ENCODE measurements at regions not wholly inside any gene's neighbourhood (a gene's known extent, or its start where the extent isn't known, plus 50 kb on each side); places are given as distances from the start of the nearest gene placed in this dataset.

DNA sequence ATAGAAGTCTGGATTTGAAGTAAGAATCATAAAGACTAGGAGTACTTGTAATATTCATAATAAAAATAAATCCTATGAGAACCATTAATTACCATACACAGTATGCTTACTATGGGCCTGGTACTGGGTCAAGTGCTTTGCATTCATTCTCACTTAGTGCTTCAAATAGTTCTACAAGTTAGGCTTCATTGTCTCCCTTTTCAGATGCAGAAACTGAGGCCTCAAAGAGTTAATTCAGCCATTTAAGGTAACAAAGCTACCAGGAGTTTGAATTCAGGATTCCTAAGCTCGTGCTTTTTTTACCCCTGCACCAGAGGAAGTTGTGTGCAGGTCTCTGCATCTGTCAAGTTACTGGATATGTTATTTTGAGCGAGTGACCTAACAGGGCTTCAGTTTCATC lies 1098.4 kb upstream of the EEF2KMT start:
- no peak for DNase-seq (ENCODE audit: low spot score)

DNA sequence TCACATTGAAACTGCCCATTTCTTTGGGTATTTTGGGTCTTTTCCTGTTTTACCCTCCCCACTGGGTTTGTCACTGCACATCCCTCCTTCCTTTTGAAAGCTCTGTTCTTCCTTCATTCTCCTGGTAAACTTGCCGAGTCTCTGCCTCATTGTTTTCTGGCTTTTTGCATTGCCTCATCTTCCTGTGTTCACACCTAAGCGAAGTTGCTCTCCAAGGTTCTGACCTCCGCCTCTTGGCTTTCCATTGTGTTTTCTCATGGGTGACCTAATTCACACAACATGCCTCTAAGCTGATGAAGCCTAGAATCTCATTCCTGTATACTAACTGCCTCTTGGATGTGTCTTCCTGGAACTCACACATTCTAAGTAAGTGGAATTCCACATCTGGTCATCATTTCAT lies 1096.1 kb upstream of the EEF2KMT start:
- no peak for DNase-seq (ENCODE audit: low spot score)

DNA sequence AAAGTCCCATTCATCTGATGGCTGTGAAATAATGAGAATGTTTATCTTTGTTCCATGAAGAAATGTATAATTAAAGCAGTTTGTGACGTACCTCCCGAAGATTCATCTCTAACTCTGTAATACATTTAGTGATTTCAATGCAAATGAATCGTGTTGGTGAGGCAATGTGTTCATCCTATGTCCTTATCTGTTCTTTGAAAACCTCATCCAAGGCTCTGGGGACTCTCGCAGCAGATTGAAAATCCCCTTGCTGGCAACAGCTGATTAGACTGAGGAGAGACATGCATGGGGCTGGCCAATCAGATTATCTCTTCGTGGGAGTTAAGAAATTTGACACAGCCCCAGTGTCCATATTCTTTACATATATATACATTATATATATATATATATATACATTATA lies 1095.4 kb upstream of the EEF2KMT start:
- no peak for DNase-seq (ENCODE audit: low spot score)

DNA sequence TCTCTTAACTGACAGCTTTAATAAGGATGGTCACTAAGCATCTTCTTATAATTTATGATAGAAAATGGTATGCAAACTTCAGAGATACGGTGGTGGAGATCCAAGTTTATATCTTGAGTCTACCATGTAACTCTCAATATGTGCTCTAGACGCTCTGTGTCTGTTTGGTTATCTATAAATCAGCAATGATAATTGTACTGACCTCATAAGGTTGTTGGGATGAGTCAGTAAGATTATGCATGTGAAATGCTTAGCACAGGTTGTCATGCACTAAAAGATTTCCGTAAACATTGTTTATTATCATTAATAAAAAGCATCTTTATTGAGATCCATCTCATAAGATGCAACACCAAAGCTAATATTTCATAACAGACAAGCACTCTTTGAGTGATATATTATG lies 1094.9 kb upstream of the EEF2KMT start:
- no peak for DNase-seq (ENCODE audit: low spot score)

DNA sequence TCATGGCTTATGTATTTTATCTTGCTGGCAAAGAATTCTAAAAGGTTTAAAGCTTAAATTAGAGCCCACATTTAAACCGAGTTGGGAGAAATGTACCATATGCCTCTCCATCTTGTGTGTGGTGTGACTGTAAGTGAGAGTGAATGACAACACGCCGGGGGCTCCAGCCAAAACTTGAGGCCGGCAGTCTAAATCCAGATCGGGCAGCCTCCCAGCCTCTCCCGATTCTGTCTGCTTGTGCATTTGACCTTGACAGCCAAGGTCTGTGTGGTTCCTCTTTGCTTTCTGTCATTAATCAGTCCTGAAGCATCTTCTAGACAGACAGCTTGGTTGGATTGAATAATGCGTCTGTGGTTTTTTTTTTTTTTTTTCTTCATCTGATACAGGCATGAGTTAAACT lies 1093.2 kb upstream of the EEF2KMT start:
- DNase-seq (ENCODE audit: low spot score), result no peak

DNA sequence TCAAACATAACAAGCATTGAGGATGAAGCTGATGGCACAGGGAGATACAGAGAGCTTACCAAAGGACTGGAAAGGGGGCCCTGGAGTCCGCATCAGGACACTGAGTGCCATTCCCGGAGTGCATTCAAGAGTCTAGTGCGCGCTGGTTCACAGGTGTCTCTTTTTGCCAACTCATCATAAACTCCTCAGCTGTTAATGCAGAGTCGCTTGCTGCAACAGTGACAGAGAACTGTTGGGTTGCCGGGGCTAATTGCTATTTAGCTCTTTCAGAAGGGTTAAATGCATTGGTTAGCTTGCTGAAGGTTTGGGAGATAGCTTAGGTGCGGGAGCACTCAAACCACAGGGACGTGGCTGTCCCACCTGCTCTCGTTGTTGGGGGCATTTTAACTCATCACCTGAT lies 1091.6 kb upstream of the EEF2KMT start:
- DNase-seq (ENCODE audit: low spot score), result no peak

DNA sequence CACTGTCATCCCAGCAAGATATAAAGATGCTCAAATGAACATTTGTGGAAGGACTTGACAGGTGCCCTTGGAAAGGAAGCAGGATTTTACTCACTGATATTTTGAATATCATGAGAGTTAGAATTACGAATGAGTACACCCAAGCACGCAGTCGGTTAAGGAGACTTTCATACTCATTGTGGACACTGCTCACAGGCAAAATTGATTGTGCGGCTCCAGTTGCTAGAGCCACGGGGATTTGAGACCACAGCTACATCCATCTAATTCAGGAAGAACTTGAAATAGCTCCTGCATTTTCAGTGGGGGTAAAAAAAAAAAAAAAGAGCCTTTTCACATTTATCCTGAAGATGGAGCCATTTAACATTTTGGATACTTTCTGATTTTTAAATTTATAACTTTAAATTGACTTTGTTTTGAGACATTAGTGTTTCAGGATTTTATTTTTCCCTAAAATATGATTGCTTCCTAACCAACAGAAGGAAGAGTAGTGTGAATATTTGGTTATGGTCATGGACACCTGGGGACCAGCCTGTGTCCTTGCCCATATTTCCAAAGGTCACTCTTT lies 1080.1 kb upstream of the EEF2KMT start:
- no peak for DNase-seq (ENCODE audit: low spot score)

DNA sequence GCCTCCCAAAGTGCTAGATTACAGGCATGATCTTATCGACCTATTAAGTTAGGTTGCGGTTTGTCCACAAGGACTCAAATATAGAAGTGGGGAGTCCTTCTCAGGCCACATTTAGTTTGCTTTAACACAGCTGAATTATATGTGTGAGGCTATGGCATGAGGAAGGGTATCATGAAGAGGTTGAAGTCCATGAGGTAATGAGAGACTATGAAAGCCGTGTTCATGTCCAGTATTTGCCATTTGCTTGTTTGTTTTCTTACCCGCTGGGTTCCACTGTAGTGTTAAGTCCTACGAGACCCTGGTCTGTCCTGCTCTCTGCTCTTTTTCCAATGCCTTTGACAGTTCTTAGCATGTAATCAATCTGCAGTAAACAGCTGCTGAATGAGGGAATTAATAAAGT lies 1072.4 kb upstream of the EEF2KMT start:
- DNase-seq (ENCODE audit: low spot score), result no peak

DNA sequence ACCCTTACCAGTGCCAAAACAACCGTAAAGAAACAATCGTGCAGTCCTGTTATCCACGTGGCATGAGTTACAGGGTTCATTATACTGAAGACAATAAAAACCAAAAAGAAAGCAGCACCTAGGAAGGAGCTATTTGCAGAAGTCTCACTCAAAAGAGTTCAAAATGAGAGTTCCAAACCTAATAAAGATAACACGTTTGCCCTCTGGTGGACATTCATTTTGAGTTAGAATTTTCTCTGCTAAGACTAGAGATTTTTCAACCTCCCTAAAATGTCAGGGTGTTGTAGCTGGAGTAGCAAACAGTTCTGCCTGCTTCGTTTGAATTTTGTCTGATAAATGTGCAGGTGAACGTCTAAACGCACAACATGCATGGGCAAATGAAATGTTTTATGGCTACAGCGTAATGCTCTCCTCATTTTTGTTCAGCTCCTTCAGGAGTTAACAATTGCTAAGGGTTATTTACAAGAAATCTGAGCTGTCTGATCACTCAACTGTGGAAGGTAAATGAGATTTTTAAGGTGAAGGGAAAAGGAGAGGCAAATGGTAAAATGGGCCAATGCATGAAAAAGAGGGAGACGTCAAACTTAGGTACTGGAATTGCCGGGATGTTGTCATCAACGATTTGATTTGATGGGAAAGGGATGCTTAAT lies 1067.9 kb upstream of the EEF2KMT start:
- DNase-seq (ENCODE audit: low spot score), result no peak

DNA sequence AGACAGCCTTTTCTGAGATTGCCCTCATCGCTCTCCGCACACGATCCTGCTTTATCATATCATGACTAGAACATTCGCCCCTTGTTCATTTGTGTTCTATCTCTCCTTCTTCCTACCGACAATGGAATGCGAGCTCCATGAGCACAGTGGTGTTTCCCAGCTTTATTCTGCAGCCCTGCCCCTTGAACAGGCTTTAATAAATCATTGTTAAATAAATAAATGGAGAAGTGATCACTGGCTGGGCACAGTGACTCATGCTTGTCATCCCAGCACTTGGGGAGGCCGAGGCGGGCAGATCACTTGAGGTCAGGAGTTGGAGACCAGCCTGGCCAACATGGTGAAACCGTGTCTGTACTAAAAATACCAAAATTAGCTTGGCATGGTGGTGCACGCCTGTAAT lies 1063.3 kb upstream of the EEF2KMT start:
- DNase-seq (ENCODE audit: low spot score), result no peak

DNA sequence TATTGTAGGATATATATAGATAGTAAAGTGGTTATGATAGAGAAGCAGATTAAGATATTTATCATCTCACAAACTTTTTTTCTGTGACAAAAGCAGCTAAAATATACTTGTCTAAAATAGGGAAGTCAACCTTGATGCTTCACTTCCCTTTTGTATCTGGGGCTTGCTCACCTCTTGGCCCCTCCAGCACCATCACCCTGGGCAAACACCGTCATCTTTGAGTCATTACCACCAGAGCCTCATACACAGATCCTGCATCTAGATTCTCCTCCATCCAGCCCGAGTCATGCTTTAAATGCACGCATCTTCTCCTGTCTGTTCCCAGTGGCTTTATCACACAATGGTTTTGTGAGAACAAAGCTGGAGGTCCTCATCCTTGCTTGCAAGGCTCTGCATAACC lies 1062.7 kb upstream of the EEF2KMT start:
- DNase-seq (ENCODE audit: low spot score), result no peak

DNA sequence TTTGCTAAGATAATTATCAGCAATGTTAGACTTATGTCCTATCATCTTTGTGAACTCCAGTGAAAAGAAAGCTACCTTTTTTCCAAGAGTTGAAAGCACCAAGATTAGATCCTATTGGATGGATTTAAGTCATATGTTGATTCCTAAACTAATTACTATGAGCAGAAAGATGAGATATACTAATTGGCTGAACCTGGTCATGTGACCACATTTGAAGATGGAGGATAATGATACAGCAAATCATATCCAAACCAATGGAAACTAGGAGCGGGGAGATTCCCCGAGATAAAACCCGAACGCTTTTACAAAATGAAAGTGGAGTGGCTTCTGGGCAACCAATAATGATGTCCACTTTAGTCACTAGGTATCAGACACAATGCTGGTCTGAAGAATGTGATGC lies 1060.2 kb upstream of the EEF2KMT start:
- DNase-seq (ENCODE audit: low spot score), result no peak

DNA sequence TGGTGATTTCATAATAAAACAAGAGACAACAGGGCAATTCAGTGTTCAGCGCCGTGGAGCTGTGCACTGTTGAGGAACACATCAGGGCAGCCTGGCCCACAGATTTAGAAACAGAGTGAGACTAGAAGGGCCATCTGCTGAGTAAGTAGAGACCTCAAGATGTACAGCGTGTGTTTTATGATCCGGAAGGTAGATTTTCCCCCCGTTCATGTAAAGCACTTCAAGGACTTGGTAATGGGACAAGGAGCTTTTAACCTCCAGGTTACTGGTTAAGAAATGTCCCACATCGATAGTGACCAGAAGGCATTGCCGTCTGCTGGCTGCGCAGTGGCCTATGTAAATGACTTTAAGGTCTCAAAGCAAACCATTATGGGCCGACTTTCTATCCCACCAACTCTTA lies 1057.7 kb upstream of the EEF2KMT start:
- no peak for DNase-seq (ENCODE audit: low spot score)

DNA sequence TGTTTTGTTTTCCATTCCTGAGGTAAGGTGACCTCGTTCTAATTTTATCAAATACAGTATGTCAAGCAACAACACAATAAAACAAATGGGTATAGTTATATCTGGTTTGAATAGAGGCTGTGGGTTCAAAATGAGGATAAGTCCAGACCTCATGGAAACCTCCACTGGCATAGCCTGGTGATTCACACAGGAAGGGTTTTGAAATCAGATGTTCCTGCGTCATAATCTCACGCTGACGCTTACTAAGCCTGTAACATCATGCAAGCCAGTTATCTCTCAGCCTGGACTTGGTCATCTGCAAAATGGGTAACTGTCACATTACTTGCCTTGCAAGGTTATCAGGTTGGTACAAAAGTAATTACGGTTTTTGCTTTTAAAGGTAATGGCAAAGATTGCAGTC lies 1056.3 kb upstream of the EEF2KMT start:
- no peak for DNase-seq (ENCODE audit: low spot score)

DNA sequence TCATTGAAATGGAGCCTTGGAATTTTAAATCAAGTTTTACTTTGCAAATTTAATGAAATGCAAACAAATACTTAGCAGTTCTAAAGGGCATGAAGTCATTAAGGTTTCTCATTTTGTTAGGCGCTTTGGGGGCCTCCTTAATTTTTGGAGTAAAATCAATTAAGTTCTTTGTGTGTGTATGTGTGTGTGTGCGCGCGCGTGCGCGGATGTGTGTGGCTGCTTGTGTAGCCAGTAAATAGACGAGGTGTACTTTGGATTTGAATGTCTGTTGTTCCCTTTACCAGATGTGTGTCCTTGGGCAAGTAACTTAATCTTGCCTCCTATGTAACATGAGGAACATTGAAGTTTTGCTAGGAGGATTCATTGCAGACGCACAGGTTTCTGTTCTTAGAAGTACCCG lies 1051.4 kb upstream of the EEF2KMT start:
- DNase-seq (ENCODE audit: low spot score), result no peak

DNA sequence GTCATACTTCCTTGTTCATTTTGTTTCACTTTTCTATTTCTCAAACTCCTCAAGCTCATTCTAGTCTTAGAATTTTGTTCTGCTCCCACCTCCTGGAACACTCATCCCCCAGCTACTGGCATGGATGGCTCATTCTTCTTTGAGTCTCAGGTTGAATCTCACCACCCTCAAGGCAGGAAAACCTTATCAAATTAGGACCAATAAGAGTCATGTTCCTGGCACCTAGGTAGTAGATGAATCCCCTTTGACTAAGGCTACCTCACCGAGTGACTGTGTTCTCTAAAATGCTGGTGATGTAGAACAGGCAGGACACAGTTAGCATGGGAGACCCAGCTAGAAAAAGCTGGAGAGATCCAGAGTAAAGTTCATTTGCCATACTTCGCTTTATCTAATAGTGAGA lies 1050.8 kb upstream of the EEF2KMT start:
- DNase-seq (ENCODE audit: low spot score), result no peak

DNA sequence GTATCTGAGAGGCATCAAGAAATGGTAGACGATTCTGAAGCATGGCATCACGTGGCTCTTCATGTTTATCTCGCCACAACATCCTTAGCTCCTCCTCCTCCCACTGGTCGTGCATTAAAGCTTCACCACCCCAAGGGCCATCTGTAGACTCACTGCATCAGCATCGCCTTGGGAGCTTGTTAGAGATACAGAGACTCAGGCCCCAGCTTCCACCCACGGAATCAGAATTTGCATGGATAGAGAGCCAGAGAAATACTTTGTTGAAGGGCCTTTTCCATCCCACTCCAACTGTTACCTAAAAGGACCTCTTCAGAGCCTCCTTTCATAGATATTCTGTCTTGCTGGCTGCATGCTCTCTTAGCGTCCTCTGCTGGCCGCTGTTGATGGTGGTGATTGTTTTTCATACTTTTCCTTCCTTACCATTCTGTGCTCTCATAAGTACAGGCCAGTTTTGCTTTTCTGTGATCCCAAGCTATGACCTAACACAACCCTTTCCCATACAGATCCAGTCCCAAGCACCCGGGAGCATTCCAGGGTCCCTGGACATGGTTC lies 1049.4 kb upstream of the EEF2KMT start:
- DNase-seq (ENCODE audit: low spot score), result no peak

DNA sequence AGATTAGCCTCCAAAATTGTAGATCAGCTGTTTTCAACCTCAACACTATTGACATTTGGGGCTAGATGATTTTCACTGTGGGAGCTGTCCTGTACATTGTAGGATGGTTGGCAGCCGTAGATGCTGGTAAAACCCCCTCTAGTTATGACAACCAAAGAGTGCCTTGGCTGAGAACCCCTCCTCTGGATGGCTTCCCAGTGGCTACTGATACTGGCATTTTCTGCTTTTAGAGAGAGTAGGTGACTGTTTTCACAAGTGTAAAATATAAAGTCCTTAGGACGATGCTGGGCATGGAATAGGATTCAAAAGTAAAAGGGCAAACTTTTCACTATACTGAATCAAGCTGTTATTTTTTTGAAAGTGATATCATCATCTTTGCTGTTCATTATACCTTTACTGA lies 1048.8 kb upstream of the EEF2KMT start:
- DNase-seq (ENCODE audit: low spot score), result no peak

DNA sequence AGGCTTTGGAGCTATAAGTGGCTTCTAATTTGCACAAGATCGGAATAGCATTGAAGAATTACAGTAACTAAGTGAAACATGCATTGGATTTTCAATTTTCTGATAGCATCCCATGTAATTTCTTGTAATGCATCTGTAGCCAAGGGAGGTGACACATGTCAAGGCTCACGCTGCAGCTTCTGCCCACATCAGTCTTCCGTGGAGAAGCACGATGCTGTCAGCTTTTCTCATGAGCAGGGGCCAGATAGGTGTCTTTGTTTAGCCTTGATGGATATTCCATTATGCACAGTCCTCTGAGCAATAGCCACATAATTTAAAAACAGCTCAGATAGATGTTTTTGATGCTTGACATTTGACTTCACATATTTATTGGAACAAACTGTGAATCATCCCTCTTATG lies 1046.9 kb upstream of the EEF2KMT start:
- DNase-seq (ENCODE audit: low spot score), result no peak

DNA sequence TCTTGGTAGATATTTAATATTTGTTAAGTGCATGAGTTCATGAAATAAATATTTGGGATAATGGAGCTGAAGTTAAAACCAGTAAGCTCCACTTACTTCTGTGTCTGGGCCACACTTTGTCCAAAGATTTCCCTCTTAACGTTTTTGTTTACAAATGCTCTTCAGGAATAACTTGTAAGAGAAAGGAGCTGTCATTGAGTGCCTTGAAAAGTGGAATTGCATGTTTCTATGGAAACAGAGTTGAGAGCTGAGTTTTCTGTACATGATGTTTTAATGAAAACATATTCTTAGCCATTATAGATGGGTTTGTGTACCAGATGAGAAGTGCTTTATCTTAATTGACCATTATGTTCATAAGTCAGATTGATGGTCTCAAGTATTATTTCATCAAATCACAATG lies 1045.4 kb upstream of the EEF2KMT start:
- DNase-seq (ENCODE audit: low spot score), result no peak

DNA sequence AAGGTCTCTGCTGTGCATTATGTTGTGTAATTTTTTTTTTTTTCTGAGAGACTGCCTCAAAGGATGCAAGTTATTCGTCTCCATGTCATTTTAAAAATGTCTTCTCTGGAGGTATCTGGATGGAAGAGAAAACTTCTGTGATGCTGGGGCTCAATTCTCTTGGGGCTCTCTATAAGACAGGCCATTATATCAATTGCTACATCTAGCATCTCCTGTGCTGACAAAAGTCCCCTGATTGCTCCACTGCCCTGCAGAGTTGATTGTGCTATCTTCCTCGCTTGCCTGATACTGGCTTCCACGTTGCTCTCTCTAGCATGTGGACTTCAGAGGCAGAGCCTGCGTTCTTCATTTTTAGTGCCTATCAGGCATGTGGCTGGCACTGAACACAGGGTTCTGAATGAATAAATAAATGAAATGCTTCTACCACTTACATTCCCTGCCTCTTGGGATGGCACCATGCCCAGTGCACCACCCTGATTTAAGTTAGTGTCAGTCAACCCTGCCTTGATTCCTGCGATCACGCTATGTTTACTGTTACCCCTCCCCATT lies 1035.5 kb upstream of the EEF2KMT start:
- DNase-seq (ENCODE audit: low spot score), result no peak

DNA sequence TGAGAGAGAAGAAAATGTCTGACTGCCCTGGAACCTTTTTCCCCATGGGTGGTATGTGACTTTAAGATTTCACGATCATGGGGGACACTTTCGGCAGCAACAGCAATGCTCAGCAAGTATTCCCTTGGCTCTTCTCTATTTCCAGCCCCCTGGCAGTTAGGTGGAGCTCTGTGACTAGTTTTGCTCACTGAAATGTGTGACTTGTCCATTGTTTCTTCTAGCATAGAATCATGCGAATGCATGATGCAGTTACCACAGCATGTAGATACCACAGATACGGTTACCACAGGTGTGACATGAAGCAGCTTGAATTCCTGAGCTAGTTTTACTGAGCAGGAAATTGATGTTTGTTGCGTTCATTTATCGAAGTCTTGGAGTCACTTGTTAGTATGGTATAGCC lies 1034.5 kb upstream of the EEF2KMT start:
- DNase-seq (ENCODE audit: low spot score), result no peak

DNA sequence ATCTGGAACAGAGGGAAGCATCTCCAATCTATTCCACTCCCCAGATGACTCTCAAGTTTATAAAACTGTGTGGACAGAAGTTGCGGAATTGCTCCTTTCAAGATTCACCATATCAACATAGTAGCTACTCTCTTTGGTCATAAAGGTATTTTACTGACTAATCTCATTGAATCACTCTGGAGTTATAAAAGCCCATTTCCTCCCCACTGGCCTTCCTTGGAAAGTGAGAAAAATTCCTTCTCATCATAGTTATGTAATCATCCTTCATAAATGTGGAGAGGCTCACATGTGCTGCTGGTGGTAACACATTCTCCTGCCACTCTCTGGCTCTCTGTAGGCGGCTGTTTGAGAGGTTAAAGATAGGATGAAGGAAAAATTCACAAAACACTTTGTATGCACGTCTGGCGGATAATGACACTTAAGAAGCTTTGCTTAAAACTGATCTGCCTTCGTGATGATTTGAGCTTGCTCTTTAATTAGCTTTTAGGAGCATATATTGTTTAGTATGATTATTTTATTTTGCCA lies 1034.0 kb upstream of the EEF2KMT start:
- no peak for DNase-seq (ENCODE audit: low spot score)

Data from CD4-positive, alpha-beta T cell treated with Interleukin-15 for 4 hours (primary cell).